IMR-90 (cell line): ENCODE measurements at regions not wholly inside any gene's neighbourhood (a gene's known extent, or its start where the extent isn't known, plus 50 kb on each side); places are given as distances from the start of the nearest gene placed in this dataset.

Experiments used
- CHD1 ChIP-seq: IDR thresholded peaks from 2 replicates; pipeline ENCODE4 v1.6.1; 2012; ENCODE audit warnings: low read depth, low read length, improper control_type of control experiment
- ELK1 ChIP-seq: fragments of 150-350 bp; IDR thresholded peaks from 2 replicates; pipeline ENCODE4 v1.6.1; 2016; ENCODE audit warnings: low read depth, mild to moderate bottlenecking, low read length, moderate library complexity, borderline replicate concordance
- MAFK ChIP-seq: IDR thresholded peaks from 2 replicates; pipeline ENCODE4 v1.6.1; 2012; ENCODE audit warnings: low read depth, low read length, improper control_type of control experiment
- MAZ ChIP-seq: IDR thresholded peaks from 2 replicates; pipeline ENCODE4 v1.6.1; 2012; ENCODE audit warnings: low read depth, mild to moderate bottlenecking, low read length, improper control_type of control experiment, moderate library complexity, borderline replicate concordance
- POLR2A ChIP-seq: IDR thresholded peaks from 2 replicates; pipeline ENCODE4 v1.6.1; 2012; ENCODE audit warnings: mild to moderate bottlenecking, low read depth, low read length
- RAD21 ChIP-seq: IDR thresholded peaks from 2 replicates; pipeline ENCODE4 v1.6.1; 2012; ENCODE audit warnings: low read length, improper control_type of control experiment
- RFX5 ChIP-seq: IDR thresholded peaks from 2 replicates; pipeline ENCODE4 v1.8.0; 2012; ENCODE audit warnings: low read depth, mild to moderate bottlenecking, low read length, moderate library complexity
- SMC3 ChIP-seq: fragments of 150-350 bp; IDR thresholded peaks from 2 replicates; pipeline ENCODE4 v1.6.1; 2016; ENCODE audit warnings: low read depth, mild to moderate bottlenecking, antibody characterized with exemption, low read length, moderate library complexity
- TF ChIP-seq, protein P1 (sequence below): conservative IDR thresholded peaks from 2 replicates; pipeline ENCODE4 v1.5.1; 2012; ENCODE audit warnings: mild to moderate bottlenecking, low read depth, low read length, improper control_type of control experiment
- TF ChIP-seq, protein P2 (sequence below): fragments of 150-350 bp; IDR thresholded peaks from 2 replicates; pipeline ENCODE4 v1.6.1; 2017; ENCODE audit warnings: mild to moderate bottlenecking, antibody characterized with exemption, low read length, low read depth

- TF ChIP-seq ELK1: no peak
- TF ChIP-seq POLR2A: no peak
- TF ChIP-seq, protein P1, sequence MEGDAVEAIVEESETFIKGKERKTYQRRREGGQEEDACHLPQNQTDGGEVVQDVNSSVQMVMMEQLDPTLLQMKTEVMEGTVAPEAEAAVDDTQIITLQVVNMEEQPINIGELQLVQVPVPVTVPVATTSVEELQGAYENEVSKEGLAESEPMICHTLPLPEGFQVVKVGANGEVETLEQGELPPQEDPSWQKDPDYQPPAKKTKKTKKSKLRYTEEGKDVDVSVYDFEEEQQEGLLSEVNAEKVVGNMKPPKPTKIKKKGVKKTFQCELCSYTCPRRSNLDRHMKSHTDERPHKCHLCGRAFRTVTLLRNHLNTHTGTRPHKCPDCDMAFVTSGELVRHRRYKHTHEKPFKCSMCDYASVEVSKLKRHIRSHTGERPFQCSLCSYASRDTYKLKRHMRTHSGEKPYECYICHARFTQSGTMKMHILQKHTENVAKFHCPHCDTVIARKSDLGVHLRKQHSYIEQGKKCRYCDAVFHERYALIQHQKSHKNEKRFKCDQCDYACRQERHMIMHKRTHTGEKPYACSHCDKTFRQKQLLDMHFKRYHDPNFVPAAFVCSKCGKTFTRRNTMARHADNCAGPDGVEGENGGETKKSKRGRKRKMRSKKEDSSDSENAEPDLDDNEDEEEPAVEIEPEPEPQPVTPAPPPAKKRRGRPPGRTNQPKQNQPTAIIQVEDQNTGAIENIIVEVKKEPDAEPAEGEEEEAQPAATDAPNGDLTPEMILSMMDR: no peak
- TF ChIP-seq SMC3: no peak
- TF ChIP-seq RAD21: no peak
- TF ChIP-seq MAFK: no peak
- TF ChIP-seq CHD1: no peak
- TF ChIP-seq MAZ: no peak
- TF ChIP-seq, protein P2, sequence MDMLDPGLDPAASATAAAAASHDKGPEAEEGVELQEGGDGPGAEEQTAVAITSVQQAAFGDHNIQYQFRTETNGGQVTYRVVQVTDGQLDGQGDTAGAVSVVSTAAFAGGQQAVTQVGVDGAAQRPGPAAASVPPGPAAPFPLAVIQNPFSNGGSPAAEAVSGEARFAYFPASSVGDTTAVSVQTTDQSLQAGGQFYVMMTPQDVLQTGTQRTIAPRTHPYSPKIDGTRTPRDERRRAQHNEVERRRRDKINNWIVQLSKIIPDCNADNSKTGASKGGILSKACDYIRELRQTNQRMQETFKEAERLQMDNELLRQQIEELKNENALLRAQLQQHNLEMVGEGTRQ: no peak
- no peak for TF ChIP-seq RFX5
Measured at GRCh38 chr13:53276265-53276664, 247.7 kb downstream of the OLFM4 start.
